ENCODE measurements at regions not wholly inside any gene's neighbourhood (a gene's known extent, or its start where the extent isn't known, plus 50 kb on each side); places are given as distances from the start of the nearest gene placed in this dataset.

DNA sequence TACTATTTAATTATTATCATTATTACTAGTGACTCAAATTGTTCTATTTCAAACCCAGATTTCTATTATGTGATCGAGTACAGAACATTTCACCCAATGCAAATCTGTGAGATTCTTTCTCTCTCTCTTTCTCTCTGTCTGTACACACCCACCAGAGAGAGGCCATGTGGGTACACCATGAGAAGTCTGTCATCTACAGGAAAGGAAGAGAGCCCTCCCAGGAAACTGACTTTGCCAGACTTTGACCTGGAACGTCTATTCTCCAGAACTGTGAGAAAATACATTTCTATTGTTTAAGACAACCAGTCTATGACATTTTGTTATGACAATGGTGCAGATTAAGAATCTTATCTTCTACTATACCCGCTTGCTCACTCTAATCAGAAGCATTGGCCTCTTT lies 1091.6 kb downstream of the TTLL7 start:
- H3K4ac ChIP-seq (ENCODE audit: low read length) = no peak overlapping the region
- no peak overlapping the region for H3K4me2 ChIP-seq (ENCODE audit: insufficient read depth, low read length, poor library complexity, severe bottlenecking)
- H2AFZ ChIP-seq (ENCODE audit: low read length) = no peak overlapping the region
- H3K9ac ChIP-seq (ENCODE audit: low read depth, low read length, poor library complexity) = no peak overlapping the region
- no peak overlapping the region for H3K27ac ChIP-seq (replicated peaks; ENCODE audit: low read length)
- WGBS, 2 donors (ENCODE audit: extremely low coverage in 2 of 2, insufficient read length in 2 of 2, insufficient replicate concordance in 1 of 2) = no CpG with 5 or more reads among the region's 3 CpGs
- H3K9me3 ChIP-seq (replicated peaks in 1 of 2; ENCODE audit: control insufficient read depth in 2 of 2, insufficient read depth in 1 of 2, low read depth in 1 of 2, low read length in 2 of 2) = peaks cover 0 to 3% of the 10 kb centered on the region in 2 donors
- H4K91ac ChIP-seq (ENCODE audit: low read depth, low read length, poor library complexity) = no peak overlapping the region
- H3K4me1 ChIP-seq (ENCODE audit: control insufficient read depth in 2 of 2, insufficient read depth in 1 of 2, low read depth in 1 of 2, low read length in 2 of 2) = no peaks in the 10 kb centered on the region
- no peak overlapping the region for H3K14ac ChIP-seq (ENCODE audit: low read length)
- no peak overlapping the region for H3K23ac ChIP-seq (ENCODE audit: low read depth, low read length, poor library complexity)
- H2BK15ac ChIP-seq (ENCODE audit: low read length) = no peak overlapping the region
- H3K18ac ChIP-seq (ENCODE audit: low read length) = no peak overlapping the region
- H3K36me3 ChIP-seq (replicated peaks in 1 of 2; ENCODE audit: control insufficient read depth in 2 of 2, insufficient read depth in 2 of 2, low read length in 2 of 2) = no peaks in the 10 kb centered on the region
- H2BK5ac ChIP-seq (ENCODE audit: low read length) = no peak overlapping the region
- no peak overlapping the region for H3K4me3 ChIP-seq (ENCODE audit: low read length in 2 of 2)
- H2BK120ac ChIP-seq (ENCODE audit: low read depth, low read length) = no peak overlapping the region
- H2BK12ac ChIP-seq (ENCODE audit: low read length) = no peak overlapping the region
- no peak overlapping the region for H2AK5ac ChIP-seq (ENCODE audit: low read depth, low read length)
- DNase-seq (ENCODE audit: low spot score) = no peak
- no peaks in the 10 kb centered on the region for H3K27me3 ChIP-seq (ENCODE audit: control insufficient read depth in 3 of 3, insufficient read depth in 3 of 3, low read depth in 1 of 3, low read length in 3 of 3)
- no peaks in the 10 kb centered on the region for H3K79me1 ChIP-seq (ENCODE audit: low read depth, low read length)
- no peak overlapping the region for H4K8ac ChIP-seq (ENCODE audit: low read depth, low read length)

DNA sequence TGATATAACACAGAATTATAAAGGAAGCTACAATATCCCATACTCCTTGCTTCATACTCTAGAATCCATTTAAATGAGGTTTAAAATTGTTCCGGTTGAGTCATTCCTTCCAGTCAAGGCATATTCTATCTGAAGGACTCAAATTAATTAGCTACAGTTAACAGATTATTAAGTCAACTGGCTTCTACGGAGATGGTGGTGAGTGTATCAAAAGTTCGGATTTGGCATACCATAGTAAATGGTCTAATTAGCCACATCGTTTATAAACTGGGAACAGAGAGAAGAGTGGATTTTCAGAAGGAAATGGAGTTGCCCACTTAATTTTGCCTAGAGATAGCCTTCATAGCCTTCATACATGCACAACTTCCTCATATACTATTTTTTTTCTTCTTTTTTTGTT lies 1095.3 kb downstream of the TTLL7 start:
- no peaks in the 10 kb centered on the region for H3K27me3 ChIP-seq (ENCODE audit: control insufficient read depth in 3 of 3, insufficient read depth in 3 of 3, low read depth in 1 of 3, low read length in 3 of 3)

DNA sequence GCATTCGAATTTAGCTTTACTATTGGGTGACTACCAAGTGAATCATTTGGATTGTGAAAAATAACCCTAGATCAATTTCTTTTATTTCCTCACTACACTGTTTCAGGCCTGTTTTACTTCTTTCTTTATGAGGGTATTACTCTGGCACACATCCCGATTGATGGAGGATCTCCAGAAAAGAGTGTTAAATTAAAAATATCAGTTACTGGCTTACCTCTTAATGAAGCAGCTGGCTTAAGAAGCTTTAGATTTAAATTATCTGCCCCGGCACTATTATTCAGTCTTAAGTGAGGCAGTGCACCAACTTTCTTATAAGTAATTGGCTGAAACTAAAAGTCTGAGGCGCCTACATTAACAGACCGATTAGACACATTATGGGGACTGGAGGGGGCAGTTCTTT lies 1097.4 kb downstream of the TTLL7 start:
- Histone ChIP-seq H2BK5ac (ENCODE audit: low read length) (no peak overlapping the region), H3K18ac (ENCODE audit: low read length) (no peak overlapping the region), H2AFZ (ENCODE audit: low read length) (no peak overlapping the region), H3K4me1 (ENCODE audit: control insufficient read depth in 2 of 2, insufficient read depth in 1 of 2, low read depth in 1 of 2, low read length in 2 of 2) (no peaks in the 10 kb centered on the region), H4K91ac (ENCODE audit: low read depth, low read length, poor library complexity) (no peak overlapping the region), H3K9ac (ENCODE audit: low read depth, low read length, poor library complexity) (no peak overlapping the region), H3K14ac (ENCODE audit: low read length) (no peak overlapping the region), H3K9me3 (replicated peaks in 1 of 2; ENCODE audit: control insufficient read depth in 2 of 2, insufficient read depth in 1 of 2, low read depth in 1 of 2, low read length in 2 of 2) (no peaks in the 10 kb centered on the region), H3K4ac (ENCODE audit: low read length) (no peak overlapping the region), H3K4me3 (ENCODE audit: low read length in 2 of 2) (no peak overlapping the region), H2BK12ac (ENCODE audit: low read length) (no peak overlapping the region), H2BK15ac (ENCODE audit: low read length) (no peak overlapping the region), H2BK120ac (ENCODE audit: low read depth, low read length) (no peak overlapping the region), H3K79me1 (ENCODE audit: low read depth, low read length) (no peaks in the 10 kb centered on the region), H3K36me3 (replicated peaks in 1 of 2; ENCODE audit: control insufficient read depth in 2 of 2, insufficient read depth in 2 of 2, low read length in 2 of 2) (no peaks in the 10 kb centered on the region), H3K27me3 (ENCODE audit: control insufficient read depth in 3 of 3, insufficient read depth in 3 of 3, low read depth in 1 of 3, low read length in 3 of 3) (no peaks in the 10 kb centered on the region), H4K8ac (ENCODE audit: low read depth, low read length) (no peak overlapping the region), H3K27ac (replicated peaks; ENCODE audit: low read length) (no peak overlapping the region), H2AK5ac (ENCODE audit: low read depth, low read length) (no peak overlapping the region), H3K23ac (ENCODE audit: low read depth, low read length, poor library complexity) (no peak overlapping the region), H3K4me2 (ENCODE audit: insufficient read depth, low read length, poor library complexity, severe bottlenecking) (no peak overlapping the region)
- DNase-seq (ENCODE audit: low spot score) = no peak
- WGBS, 2 donors (ENCODE audit: extremely low coverage in 2 of 2, insufficient read length in 2 of 2, insufficient replicate concordance in 1 of 2) = no CpG with 5 or more reads among the region's 5 CpGs

More for the DNA sequence above, 1095.3 kb downstream of the TTLL7 start:
- H3K4me2 ChIP-seq (ENCODE audit: insufficient read depth, low read length, poor library complexity, severe bottlenecking) = no peak overlapping the region
- H3K27ac ChIP-seq (replicated peaks; ENCODE audit: low read length) = no peak overlapping the region
- H3K9me3 ChIP-seq (replicated peaks in 1 of 2; ENCODE audit: control insufficient read depth in 2 of 2, insufficient read depth in 1 of 2, low read depth in 1 of 2, low read length in 2 of 2) = no peaks in the 10 kb centered on the region
- no peak overlapping the region for H2BK12ac ChIP-seq (ENCODE audit: low read length)
- H3K23ac ChIP-seq (ENCODE audit: low read depth, low read length, poor library complexity) = no peak overlapping the region
- no peak overlapping the region for H2BK15ac ChIP-seq (ENCODE audit: low read length)
- H3K4ac ChIP-seq (ENCODE audit: low read length) = no peak overlapping the region
- no peak overlapping the region for H2BK120ac ChIP-seq (ENCODE audit: low read depth, low read length)
- no peak overlapping the region for H2AK5ac ChIP-seq (ENCODE audit: low read depth, low read length)
- no peak overlapping the region for H2AFZ ChIP-seq (ENCODE audit: low read length)
- no peak overlapping the region for H4K91ac ChIP-seq (ENCODE audit: low read depth, low read length, poor library complexity)
- no peak overlapping the region for H2BK5ac ChIP-seq (ENCODE audit: low read length)
- no CpG with 5 or more reads among the region's 4 CpGs for WGBS, 2 donors (ENCODE audit: extremely low coverage in 2 of 2, insufficient read length in 2 of 2, insufficient replicate concordance in 1 of 2)
- no peak overlapping the region for H3K9ac ChIP-seq (ENCODE audit: low read depth, low read length, poor library complexity)
- H3K4me3 ChIP-seq (ENCODE audit: low read length in 2 of 2) = no peak overlapping the region
- no peak overlapping the region for H3K14ac ChIP-seq (ENCODE audit: low read length)
- H4K8ac ChIP-seq (ENCODE audit: low read depth, low read length) = no peak overlapping the region
- H3K18ac ChIP-seq (ENCODE audit: low read length) = no peak overlapping the region
- H3K79me1 ChIP-seq (ENCODE audit: low read depth, low read length) = no peaks in the 10 kb centered on the region
- H3K4me1 ChIP-seq (ENCODE audit: control insufficient read depth in 2 of 2, insufficient read depth in 1 of 2, low read depth in 1 of 2, low read length in 2 of 2) = no peaks in the 10 kb centered on the region
- no peak for DNase-seq (ENCODE audit: low spot score)
- H3K36me3 ChIP-seq (replicated peaks in 1 of 2; ENCODE audit: control insufficient read depth in 2 of 2, insufficient read depth in 2 of 2, low read length in 2 of 2) = no peaks in the 10 kb centered on the region

DNA sequence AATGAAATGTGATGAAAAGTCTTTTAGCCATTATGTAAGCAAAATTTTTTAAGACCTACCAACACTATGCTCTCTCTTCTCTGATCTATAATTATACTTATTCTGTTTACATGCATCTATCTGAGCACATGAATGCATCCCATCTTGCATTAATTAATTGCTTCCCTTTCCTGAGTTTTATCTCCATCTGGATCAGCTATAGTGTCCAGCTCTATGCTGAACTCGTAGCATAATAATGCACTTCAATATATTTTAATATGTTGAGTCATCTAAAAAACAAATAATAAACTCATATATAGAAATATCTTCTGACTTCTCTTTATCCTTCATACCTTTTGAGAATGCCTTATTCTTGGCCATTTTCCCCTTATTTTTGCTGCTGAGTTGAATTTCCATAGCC lies 1097.8 kb downstream of the TTLL7 start:
- no peak overlapping the region for H3K4ac ChIP-seq (ENCODE audit: low read length)
- H3K79me1 ChIP-seq (ENCODE audit: low read depth, low read length) = no peaks in the 10 kb centered on the region
- H2BK5ac ChIP-seq (ENCODE audit: low read length) = no peak overlapping the region
- H3K4me3 ChIP-seq (ENCODE audit: low read length in 2 of 2) = no peak overlapping the region
- H3K9ac ChIP-seq (ENCODE audit: low read depth, low read length, poor library complexity) = no peak overlapping the region
- H2BK12ac ChIP-seq (ENCODE audit: low read length) = no peak overlapping the region
- H2AK5ac ChIP-seq (ENCODE audit: low read depth, low read length) = no peak overlapping the region
- no peak overlapping the region for H3K14ac ChIP-seq (ENCODE audit: low read length)
- H3K36me3 ChIP-seq (replicated peaks in 1 of 2; ENCODE audit: control insufficient read depth in 2 of 2, insufficient read depth in 2 of 2, low read length in 2 of 2) = no peaks in the 10 kb centered on the region
- no peak for DNase-seq (ENCODE audit: low spot score)
- H3K27me3 ChIP-seq (ENCODE audit: control insufficient read depth in 3 of 3, insufficient read depth in 3 of 3, low read depth in 1 of 3, low read length in 3 of 3) = no peaks in the 10 kb centered on the region
- H4K8ac ChIP-seq (ENCODE audit: low read depth, low read length) = no peak overlapping the region
- no peak overlapping the region for H3K27ac ChIP-seq (replicated peaks; ENCODE audit: low read length)
- no peak overlapping the region for H3K4me2 ChIP-seq (ENCODE audit: insufficient read depth, low read length, poor library complexity, severe bottlenecking)
- no peak overlapping the region for H2AFZ ChIP-seq (ENCODE audit: low read length)
- H2BK15ac ChIP-seq (ENCODE audit: low read length) = no peak overlapping the region
- H3K9me3 ChIP-seq (replicated peaks in 1 of 2; ENCODE audit: control insufficient read depth in 2 of 2, insufficient read depth in 1 of 2, low read depth in 1 of 2, low read length in 2 of 2) = no peaks in the 10 kb centered on the region
- no peak overlapping the region for H3K23ac ChIP-seq (ENCODE audit: low read depth, low read length, poor library complexity)
- no peak overlapping the region for H4K91ac ChIP-seq (ENCODE audit: low read depth, low read length, poor library complexity)
- no peaks in the 10 kb centered on the region for H3K4me1 ChIP-seq (ENCODE audit: control insufficient read depth in 2 of 2, insufficient read depth in 1 of 2, low read depth in 1 of 2, low read length in 2 of 2)
- WGBS, 2 donors (ENCODE audit: extremely low coverage in 2 of 2, insufficient read length in 2 of 2, insufficient replicate concordance in 1 of 2) = no CpG with 5 or more reads among the region's 1 CpG
- no peak overlapping the region for H3K18ac ChIP-seq (ENCODE audit: low read length)
- H2BK120ac ChIP-seq (ENCODE audit: low read depth, low read length) = no peak overlapping the region
